Fibroblast of mammary gland (primary cell): ENCODE measurements at regions not wholly inside any gene's neighbourhood (a gene's known extent, or its start where the extent isn't known, plus 50 kb on each side); places are given as distances from the start of the nearest gene placed in this dataset.

ENCODE experiments used
- DNase-seq: peaks from one replicate; pipeline ENCODE4 v3.0.0-alpha.2; 2010; ENCODE audit warnings: low read depth
- H3K4me3 ChIP-seq: 2 replicates; pipeline ENCODE4 v1.5.1; 2011; ENCODE audit warnings: low read depth, mild to moderate bottlenecking, low read length, moderate library complexity; ENCODE audit not compliant: control insufficient read depth
- CTCF ChIP-seq: conservative IDR thresholded peaks from 2 replicates; pipeline ENCODE4 v1.5.1; 2011; ENCODE audit warnings: low read depth, low read length, inconsistent platforms; ENCODE audit not compliant: control insufficient read depth, insufficient read depth

- no peak for TF ChIP-seq CTCF
- no peak overlapping the region for H3K4me3 ChIP-seq
- DNase-seq, result no peak
Observed at GRCh38 chr12:115158816-115159215, 474.8 kb upstream of the TBX3 start.

GRCh38 chr12:115155665-115156645, 472.0 kb upstream of the TBX3 start:
- DNase-seq, result peak; percentile 98
- H3K4me3 ChIP-seq, result no peak overlapping the region
- no peak for TF ChIP-seq CTCF

- no peak overlapping the region for H3K4me3 ChIP-seq
- peak; percentile 91 for DNase-seq
- TF ChIP-seq CTCF, result no peak
Observed at GRCh38 chr12:115149685-115150378, 465.9 kb upstream of the TBX3 start.

GRCh38 chr12:115149279-115149678, 465.3 kb upstream of the TBX3 start:
- no peak for TF ChIP-seq CTCF
- no peak for DNase-seq
- H3K4me3 ChIP-seq, result no peak overlapping the region

- TF ChIP-seq CTCF, result no peak
- H3K4me3 ChIP-seq, result no peak overlapping the region
- DNase-seq, result no peak
Observed at GRCh38 chr12:115147916-115148315, 463.9 kb upstream of the TBX3 start.

GRCh38 chr12:115146453-115146852, 462.5 kb upstream of the TBX3 start:
- H3K4me3 ChIP-seq, result no peak overlapping the region
- TF ChIP-seq CTCF, result no peak
- no peak for DNase-seq
